Hematopoietic multipotent progenitor cell (in vitro differentiated cells): ENCODE measurements at regions not wholly inside any gene's neighbourhood (a gene's known extent, or its start where the extent isn't known, plus 50 kb on each side); places are given as distances from the start of the nearest gene placed in this dataset.
"Not testable (repeated sequence)": the region's sequence is repeated elsewhere in the genome, so short reads cannot be mapped to it uniquely, and the experiment has no call there.

Experiments
- DNase-seq, 3 donors: peaks; one replicate each; pipeline ENCODE4 v3.0.0-alpha.2; 2011 to 2015; ENCODE audit warnings: low read depth in 2 of 3, low spot score in 2 of 3

GRCh38 chr7:159335181-159335926 lies 190.7 kb upstream of the VIPR2 start:
- DNase-seq, result peak in 1 of 3 donors; percentile 42

GRCh38 chr7:159332854-159333479 lies 188.3 kb upstream of the VIPR2 start:
- not testable (repeated sequence) for DNase-seq

DNA sequence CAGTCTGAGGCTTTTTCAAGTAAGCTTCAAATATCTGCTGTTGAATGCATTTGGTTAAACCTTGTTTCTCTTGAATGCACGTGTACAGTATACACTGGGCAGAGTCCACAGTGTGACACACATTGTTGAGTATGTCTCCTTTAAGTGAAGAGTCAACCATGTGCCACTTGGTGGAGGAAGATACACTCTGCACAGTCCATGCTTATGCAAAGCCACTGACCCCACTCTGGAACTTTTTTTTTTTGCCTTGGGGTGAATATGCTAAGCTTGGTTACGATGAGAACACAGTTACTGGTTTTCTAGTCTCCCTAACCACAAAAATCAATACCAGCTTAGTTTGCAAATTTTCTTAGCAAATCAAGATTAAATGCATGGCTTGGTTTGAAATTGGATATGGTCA lies 186.8 kb upstream of the VIPR2 start:
- no peak for DNase-seq

DNA sequence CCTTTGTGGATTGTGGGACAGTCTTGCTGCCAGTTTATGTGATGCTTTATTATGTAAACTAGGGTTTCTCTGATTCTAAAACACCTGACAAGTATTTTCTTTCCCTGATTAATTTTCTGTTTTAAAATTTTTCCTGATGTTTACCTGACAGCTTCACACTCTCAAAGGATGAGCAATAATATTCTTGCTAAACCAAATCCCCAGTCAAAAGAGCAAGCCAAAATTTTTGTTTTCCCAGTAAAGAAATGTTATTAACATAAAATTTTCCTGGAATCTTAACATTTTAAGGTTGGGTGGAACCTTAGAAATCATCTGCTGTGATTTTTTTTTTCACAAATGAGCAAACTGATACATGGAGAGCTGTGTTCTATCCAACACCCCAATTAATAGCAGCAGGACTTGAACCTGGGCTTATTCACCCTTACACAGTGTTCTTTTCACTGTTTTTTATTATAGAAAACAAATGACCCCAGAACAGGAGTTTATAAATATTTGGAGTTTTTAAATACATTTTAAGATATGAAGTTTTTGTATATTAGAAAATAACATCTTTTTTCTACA lies 185.2 kb upstream of the VIPR2 start:
- DNase-seq, result no peak

GRCh38 chr7:159328096-159328495 lies 183.4 kb upstream of the VIPR2 start:
- DNase-seq, result peak in 1 of 3 donors; percentile 29

GRCh38 chr7:159323359-159323758 lies 178.7 kb upstream of the VIPR2 start:
- no peak for DNase-seq

- no peak for DNase-seq
These were observed 176.6 kb upstream of the VIPR2 start for GRCh38 chr7:159321278-159321677.

DNA sequence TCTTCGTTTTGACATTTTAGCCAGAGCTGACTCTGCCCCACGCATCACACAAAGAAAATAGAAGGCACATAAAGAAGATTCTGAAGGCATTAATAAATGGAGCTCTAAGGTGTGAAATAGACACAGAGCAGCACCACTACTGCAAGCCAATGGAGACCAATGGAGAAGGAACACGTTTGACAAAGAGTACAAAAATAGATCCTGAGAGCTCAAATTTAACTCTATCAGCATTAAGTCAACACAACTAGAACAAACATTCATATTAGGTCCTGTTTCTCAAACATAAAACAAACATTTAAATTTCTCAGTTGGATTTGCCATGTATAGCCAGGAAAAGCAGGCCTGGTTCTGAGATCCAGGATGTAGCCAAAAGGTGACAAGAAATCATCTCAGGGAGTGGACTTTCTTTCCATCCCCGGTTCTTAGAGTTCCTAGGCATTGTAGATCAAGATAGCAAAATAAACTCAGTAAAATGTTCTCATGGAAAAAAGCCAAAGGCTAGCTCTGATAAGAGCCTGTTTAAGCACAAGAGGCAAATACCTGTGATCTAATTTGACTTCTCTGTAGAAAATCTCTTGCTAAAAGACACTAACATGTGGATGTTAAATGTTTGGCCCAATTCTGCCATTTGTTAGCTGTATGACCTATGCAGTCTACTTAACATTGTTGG lies 174.2 kb upstream of the VIPR2 start:
- no peak for DNase-seq

- peak in 1 of 3 donors; percentile 12 for DNase-seq
These were observed 172.6 kb upstream of the VIPR2 start for GRCh38 chr7:159317294-159317693.

GRCh38 chr7:159311172-159311494 lies 166.5 kb upstream of the VIPR2 start:
- DNase-seq, result no peak

DNA sequence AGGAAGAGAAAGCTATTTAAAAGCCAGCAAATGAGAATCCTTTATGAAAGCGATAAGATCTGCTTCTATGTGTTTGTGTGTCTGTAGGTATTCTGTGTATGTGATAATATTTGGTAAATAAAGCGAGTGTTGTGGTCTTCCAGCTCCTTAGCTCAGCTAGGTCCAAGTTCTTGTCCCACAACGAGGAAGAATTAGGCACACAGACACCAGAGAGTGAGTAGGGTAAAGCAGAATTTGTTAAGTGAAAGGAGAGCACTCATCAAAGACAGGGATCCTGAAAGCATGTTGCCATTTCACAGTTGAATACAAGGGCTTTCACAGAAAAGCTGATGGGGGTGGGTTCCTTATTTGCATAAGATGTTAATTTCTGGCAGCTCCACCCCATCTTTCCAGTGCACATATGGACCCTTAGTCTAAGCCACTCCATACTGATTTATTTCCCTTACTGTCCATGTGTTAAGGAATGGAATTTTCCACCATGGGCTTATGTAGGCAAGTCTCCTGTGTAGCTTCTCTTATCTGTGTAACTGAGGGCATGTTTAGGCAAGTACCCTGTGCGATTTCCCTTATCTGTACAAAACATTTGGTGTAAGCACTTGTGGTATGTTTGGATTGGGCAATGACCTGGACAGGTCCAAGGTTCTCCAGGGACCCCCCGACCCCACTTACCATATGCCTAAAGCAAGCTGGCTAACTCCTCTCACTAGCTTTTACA lies 165.9 kb upstream of the VIPR2 start:
- no peak for DNase-seq

DNA sequence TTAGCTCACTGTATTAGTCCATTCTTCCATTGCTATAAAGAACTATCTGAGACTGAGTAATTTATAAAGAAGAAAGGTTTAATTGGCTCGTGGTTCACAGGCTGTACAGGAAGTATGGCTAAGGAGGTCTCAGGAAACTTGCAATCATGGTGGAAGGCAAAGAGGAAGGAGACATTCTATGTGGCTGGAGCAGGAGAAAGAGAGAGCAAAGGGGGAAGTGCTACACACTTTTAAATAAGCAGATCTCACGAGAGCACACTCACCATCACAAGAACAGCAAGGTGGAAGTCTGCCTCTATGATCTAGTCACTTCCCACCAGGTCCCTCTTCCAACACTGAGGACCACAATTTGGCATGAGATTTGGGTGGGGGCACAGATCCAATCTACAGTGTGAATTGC lies 164.5 kb upstream of the VIPR2 start:
- not testable (repeated sequence) for DNase-seq

DNA sequence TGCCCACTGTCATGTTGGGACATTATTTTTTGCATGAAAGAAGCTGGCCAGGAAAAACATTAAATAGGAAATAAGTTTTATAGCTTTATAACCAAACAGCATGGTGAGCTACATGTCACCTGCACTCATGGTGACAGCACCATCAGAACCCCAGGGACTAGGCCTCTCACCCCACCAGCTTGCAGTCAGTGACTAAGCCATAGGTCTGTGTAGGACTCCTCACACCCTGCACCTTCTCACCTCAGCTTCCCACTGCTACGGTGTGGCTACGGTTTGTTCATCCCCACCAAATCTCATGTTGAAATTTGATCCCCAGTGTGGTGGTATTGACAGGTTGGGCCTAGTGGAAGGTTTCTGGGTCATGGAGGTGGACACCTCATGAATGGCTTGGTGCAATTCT lies 161.3 kb upstream of the VIPR2 start:
- no peak for DNase-seq

GRCh38 chr7:159305185-159305584 lies 160.5 kb upstream of the VIPR2 start:
- DNase-seq, result not testable (repeated sequence)

GRCh38 chr7:159303510-159303909 lies 158.8 kb upstream of the VIPR2 start:
- DNase-seq, result not testable (repeated sequence)

DNA sequence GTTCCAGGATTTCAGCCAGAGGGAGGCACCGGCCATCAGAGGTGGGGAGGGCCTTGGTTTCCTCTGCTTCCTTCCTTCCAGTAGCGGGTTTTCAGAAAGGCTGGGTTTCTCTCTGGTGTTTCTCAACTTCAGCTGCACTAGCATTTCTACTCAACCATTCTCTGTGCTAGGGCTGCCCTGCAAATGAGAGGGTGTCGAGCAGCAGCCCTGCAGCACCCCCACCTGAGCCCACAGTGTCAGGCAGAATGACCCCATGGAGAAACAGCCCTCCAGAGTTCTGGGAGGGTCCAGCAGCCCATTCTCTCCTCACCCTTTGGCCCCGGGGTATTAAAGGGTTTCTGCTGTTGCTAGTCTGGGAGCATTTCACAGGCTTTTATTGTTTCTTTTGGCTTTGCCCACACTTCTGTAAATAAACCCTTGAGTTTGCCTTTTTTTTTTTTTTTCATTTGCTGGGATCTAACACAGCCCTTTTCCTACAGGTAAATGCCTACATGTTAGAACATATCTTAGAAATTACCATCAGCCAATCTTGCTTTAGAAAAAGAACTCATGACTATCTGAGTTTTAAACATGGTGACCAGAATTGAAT lies 151.5 kb upstream of the VIPR2 start:
- DNase-seq, result no peak

DNA sequence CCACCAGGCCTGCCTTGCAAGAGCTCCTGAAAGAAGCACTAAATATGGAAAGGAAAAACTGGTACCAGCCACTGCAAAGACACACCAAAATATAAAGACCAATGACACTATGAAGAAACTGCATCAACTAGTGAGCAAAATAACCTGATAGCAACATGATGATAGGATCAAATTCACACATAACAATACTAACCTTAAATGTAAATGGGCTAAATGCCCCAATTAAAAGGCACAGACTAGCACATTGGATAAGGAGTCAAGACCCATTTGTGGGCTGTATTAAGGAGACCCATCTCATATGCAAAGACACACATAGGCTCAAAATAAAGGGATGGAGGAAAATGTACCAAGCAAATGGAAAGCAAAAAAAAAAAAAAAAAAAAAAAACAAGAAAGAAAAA lies 141.8 kb upstream of the VIPR2 start:
- DNase-seq, result not testable (repeated sequence)

DNA sequence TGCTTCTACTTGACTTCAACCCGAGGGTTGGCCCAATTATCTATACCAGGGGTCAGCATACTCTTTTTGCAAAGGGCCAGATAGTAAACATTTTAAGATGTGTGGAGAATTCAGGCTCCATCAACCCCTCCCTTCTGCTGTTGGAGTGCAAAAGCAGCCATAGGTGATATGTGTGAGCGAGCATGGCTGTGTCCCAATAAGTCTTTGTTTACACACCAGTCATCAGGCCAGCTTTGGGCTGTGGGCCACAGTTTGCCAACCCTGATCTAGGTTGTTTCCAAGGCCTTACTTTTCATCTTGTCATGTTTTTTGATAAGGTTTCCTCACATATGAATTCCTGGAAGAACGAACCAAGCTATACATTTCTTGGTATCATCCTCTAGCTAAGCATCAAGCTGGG lies 136.9 kb upstream of the VIPR2 start:
- DNase-seq, result no peak

- DNase-seq, result no peak
These were observed 135.3 kb upstream of the VIPR2 start for GRCh38 chr7:159280008-159280407.

GRCh38 chr7:159272739-159273138 lies 128.1 kb upstream of the VIPR2 start:
- no peak for DNase-seq

DNA sequence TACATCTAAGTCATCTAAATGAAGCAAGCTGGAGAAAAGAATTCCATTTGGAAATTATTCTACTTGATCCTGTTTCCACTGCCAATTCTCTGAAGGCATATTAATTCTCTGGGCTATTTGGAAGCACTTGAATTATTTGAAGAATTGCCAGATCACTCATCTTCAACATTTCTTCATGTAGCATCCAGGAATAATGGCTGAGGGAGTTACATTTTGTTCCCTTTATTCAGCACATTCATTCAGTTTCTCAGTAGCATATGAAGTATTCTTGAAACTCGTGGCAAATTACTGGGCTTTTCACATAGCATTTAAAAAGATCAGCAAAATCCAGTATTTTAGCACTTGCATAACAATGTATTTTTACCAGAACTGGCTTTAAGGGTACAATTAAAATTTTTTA lies 127.1 kb upstream of the VIPR2 start:
- DNase-seq, result no peak
